ENCODE measurements at regions not wholly inside any gene's neighbourhood (a gene's known extent, or its start where the extent isn't known, plus 50 kb on each side); places are given as distances from the start of the nearest gene placed in this dataset.
"Not testable (repeated sequence)": the region's sequence is repeated elsewhere in the genome, so short reads cannot be mapped to it uniquely, and the experiment has no call there.

DNA sequence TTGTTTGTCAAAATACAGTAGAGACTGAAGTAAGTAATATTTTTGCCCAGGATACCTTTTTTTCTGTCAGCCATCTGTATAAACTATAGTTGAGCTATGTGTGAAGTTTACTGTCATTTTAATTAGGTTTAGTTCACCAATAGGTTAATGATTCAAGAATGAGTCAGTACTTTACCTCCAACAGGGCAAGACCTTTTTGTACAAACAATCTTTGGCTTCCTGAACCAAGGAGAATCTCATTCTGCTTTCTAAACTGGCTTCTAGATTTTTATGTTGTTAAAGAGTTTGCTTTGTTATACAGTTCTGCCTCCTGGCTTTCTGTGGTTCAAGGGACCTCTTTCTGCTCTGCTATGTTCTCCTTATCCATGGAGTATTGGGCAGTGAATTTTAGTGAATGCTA lies 412.0 kb upstream of the NR3C2 start:
- FAIRE-seq = no peak

DNA sequence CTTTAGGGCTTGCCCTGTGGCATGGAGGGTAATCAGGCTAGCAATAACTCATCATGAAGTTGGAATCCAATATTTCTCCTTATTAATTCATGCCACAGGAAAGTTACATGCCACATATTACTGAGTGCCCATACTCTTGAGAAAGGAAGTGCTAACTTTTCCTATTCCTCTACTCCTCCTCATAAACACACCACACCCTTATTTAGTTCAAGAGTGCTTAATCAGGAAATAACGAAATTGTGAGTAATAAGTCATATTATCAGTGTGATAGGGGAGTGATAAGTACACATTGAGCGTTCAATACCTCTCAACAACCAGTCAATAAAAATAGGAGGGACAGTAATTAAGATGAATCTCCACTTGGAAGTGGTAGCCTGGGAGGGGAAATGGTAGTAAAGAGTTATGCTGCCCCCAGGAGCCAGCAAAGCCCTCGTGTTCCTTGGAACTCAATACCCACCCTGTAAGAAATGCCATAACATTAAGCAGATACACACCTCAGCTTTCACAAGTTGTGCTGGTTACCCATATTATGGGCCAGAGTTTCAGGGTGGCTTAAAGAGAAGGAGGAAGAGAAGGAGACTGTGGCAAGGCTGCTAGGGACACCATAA lies 410.0 kb upstream of the NR3C2 start:
- no peak for FAIRE-seq

DNA sequence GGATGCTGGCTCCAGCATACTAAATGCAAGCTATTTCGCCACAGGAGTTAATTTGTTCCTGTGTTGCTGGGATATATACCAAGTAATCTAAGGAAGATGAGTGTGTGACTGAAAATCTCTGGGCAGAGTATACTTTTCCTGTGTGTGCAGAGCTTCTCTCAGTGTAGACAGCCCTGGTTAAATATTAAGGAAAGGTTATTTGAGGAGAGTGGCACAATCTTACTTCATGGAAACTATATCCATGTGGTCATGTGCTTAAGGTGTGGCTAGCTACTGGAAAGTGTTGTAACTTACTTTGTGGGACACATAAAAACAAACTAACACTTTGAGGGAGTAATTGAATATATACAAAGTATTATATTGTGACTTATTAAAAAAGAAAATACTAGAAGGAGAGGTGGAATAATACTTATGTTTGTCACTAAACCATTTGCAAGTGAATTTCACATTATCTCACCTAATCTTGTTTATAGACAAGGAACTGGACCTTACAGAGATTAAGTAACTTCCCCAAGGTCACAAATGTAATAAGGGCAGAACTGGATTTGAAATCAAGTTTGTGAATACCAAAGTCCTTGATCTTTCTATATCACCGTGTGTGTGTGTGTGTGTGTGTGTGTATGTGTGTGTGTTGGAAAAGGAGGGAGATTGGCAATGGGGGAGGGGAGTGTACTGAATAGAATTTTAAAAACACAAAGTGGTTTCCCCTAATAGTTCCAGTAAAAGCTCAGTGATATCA lies 408.2 kb upstream of the NR3C2 start:
- FAIRE-seq = no peak

DNA sequence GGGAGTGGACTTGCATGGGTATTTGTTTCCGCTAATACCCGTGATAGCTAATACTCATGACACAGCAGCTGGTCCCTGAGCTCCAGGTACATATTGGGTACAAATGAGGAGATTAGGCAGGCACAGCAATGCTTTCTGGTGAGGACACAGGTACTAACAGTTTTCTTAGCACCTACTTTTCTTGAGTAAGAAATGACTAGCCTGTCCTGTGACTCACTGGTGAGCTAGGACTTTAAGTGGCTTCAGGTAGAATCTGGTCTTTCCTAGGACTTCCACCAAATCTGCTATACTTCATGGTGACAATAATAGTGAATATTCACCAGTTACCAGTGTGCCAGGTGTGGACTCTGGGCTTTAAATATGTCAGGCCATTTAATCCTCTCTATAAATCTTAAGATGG lies 407.4 kb upstream of the NR3C2 start:
- no peak for FAIRE-seq

DNA sequence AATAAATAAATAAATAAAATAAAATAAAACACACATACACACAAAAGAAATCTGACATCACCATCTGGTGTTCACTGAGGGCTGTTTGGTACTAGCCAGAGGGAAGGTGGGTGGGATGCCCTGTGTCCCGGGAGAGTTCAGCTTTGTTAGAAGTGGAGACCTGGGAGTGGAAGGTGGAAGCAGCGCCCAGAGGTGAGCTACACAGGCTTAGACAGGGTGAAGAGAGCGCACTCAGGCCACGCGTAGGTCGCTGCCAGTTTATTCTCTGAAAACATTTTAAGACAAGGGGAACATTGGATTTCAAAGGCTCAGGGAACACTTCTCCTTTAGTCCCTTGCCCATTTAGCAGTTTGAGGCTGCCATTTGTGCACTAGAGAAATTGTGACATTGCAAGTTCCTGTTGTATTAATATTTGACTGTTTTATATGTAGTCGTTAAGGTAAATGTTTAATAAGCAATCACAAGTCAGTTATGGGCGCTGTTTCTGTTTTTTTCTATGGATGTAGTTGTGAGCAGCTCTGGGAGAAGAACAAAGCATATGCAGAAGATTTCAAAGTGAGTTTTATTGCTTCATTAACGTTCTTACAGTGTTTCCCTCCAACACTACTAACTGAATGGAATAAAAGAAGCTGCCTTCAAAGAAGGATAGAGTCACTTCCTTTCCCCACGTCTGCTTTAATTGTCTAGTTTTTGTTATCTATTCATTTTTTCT lies 405.5 kb upstream of the NR3C2 start:
- no peak for FAIRE-seq

DNA sequence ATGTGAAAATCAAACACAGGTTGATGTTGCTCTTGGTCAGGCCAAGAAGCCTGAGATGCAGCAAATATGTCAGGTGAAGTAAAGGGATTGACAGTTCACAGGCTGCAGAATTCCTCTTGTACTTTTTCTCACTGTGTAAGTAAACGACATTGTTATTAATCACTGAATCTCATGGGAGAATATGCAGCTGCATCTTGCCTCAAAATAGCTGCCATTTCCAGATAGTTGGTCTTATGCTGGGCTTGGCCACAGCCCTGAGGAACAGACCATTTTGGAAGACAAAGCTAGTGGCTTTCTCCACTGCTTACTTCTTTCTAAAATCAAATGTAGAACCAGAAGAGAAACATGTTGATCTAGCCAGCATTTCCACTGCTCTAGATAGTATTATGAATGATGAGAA lies 403.4 kb upstream of the NR3C2 start:
- no peak for FAIRE-seq

DNA sequence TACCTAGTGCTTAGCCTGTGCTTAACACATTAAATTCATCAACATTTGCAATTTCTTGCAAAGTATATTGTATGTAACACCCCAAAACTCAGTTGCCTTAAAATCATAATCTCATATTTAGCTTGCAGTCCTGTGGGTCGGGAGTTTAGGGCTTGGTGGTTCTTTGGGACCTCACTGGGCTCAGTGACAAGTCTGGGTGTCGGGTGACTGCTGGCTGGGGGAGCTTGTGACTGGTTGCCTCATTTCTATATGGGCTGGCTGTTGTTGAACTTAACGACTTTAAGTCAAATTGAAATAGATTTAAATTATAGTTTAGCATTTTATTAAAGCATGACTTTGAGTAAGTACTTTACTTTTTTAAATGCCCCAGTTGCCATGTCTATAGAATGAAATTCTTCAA lies 401.4 kb upstream of the NR3C2 start:
- no peak for FAIRE-seq

DNA sequence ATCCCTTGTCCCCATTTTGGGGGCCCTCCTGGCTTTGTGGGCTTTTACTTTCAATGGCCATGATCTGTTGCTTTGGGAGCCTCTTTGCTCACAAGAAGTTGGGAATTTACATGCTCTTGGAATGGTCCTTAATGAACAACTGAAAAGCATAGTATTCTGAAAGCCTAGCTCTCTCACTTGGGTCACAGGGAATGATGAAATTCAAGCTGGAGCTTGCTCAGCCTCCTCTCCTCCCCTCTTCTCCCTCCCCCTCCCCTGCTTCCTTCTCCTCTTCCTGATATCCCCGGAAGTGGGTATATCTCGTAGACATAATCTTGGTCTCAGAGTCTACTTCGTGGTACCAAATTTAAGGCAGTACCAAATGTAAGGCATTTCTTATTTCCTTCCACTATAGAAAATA lies 400.6 kb upstream of the NR3C2 start:
- no peak for FAIRE-seq

DNA sequence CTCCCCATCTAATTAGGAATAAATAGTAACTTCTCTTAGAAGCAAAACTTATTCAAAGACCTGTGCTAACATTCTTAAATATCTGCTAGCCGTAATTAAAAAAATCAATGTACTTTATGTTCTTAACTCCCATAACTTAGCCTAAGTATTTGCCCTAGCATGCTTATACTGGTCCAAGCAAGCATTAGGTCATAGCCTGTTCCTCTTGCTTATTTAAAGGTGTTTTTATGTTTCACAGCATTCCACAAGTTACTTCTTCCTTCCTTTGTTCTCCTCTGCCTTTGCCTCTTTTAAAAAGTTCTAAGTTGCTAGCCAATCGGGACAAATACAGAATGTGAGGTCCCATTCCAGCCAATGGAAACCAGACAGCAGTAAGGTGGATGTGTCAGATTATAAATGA lies 395.4 kb upstream of the NR3C2 start:
- not testable (repeated sequence) for FAIRE-seq

DNA sequence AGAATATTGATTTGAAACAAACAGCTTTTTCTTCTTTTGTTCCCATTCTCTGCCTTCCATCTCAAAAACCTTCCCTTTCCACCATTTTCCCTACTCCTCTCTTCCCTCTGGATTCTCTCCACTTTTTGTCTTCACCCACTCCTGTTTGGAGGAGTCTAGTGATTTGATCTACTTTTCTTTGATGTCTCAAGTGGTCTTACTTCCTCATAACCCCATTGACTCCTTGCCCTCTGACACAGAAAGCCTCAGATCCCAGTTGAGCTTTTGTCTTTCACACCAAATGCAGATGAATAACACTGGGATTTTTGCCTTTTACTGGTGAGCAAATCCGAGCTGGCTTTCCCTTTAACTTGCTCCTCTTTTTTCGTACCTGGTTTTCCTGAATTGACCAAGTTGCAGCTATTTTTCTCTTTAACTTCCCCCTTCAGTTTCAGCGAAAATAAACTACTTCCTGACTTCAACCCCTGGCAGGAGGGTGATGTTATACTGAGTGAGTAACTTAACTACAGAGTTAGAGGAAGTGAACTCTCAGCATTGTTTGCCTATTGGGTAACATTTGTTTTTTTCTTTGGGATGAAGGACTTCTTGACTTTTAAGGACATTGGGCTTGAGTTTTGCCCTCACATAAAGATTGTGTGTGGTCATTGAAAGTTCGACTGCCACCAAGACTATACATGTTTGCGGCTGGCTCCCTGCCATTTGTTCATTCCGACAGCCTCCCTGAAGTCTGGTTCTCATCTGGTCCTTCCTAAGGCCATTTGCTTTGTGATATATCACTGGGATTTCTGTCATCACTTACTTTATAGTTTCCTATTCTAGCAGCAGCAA lies 392.8 kb upstream of the NR3C2 start:
- no peak for FAIRE-seq

DNA sequence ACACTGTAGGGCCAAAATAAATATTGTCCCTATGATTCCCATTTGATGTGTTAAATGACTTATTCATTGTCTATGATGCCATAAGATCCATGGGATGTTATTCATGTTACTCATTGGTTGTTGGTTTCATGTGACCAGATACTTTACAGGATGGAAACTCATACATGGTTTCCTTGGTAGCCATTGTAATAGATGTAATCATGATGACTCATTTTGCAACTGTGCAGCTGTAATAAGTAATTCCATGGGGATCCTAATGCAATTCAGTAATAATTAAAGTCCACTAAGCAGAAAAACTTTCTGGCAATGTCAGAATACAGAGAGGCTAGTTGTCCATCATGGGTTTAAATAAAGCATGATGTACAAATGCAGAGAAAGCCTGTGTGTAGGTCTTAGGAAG lies 389.7 kb upstream of the NR3C2 start:
- FAIRE-seq = no peak

DNA sequence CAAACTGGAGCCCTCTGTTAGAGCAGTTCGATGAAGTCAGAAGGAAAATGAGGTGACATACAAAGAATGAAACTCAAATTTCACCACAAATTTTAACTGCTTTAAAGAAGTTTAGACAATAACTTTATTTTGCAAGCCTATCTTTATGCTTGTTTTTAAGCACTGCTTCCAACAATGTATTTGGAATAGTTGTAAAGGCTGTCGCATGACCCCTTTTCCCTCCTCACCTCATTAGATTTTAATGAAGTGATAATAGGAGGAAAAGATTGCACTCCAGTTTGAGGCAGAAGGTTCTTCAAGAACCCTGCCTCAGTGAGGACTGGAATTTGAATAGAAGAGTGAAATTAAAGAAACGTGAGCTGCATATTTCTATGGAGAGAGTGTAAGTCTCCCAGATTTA lies 386.1 kb upstream of the NR3C2 start:
- FAIRE-seq = no peak

DNA sequence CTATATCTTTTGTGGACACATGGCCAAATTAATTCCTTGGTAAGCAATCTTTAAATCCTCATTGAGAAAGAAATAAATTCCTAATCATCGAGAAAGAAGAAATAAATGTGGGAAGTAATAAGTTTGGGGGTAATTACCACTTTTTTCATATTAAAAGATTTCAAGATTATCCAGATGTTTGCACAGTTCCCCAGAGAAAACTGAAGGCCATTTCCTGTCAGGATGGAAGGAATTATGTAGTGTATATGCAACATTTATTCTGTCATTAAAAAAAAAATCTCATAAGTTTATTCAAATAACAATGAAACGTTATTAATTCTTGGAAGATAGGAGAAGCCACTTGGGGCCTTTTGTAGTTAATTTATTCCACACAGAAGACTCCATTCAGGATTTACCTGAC lies 385.6 kb upstream of the NR3C2 start:
- FAIRE-seq = no peak

DNA sequence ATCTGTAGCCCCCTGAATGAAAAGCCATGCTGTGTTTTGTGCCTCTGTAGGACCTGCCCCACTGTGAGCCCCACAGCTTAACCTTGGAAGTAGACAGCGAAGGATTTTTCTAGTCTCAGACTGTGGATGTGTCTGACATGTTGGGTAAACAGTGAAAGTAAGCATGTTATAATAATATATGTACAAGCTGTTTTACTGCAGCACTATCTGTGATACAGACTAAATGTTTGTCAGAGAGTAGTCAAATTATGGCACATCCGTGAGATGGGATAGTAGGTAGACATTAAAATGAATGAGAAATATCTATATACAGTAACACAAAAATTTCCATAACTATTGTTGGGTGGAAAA lies 381.2 kb upstream of the NR3C2 start:
- no peak for FAIRE-seq

DNA sequence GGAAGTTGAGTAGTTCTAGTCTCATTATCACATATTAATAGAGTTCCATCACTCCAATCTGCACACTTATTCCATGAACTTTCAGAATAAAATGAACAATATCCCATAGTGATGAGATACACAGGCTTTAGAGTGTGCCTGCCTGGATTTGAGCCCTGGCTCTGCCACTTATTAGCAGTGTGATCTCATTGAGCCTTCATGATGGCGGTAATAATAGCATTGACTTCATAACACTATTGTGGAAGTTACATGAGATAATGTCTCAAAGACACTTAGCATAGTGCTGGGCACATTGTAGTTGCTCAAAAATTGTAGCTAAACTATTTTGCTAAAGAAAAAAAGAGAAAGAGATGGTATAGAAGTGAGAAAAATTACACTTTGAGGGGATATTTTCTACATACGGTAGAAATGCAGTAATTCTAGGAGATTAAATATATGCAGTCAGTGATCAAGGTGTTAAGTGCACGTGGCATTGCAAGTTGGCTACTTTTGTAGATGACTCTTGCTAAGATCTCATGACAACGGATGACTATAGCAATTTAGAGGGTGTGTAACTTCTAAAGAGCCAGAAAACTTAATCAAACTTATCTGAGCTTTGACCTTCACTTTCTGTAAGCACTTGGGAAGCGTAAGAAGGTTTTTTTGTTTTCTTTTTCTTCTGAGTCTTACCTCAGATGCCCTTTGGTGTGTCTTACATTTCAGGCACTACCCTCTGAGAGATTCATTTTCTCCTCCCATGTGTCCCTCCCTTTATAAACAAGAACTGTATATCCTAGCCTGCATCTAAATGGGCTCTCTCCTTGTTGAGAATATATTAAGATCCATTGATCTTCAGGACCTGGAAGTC lies 380.6 kb upstream of the NR3C2 start:
- no peak for FAIRE-seq

DNA sequence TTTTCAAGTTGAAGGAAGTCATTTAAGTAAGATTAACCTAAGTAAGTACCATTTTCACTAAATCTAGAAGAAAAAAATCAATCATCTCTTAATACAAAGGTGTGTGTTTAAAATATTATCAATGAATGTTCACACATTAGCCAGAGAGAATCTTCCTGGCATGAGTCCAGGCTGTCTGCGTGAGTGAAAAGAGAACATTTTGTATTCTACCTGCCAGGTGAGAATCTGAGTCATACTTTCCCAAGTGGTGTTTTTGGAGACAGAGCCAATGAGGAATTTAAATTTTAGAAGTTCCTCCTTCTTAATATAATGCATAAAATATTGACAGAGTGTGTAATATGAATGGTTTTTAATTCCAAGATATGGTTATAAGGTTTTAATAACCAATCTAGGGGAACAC lies 371.8 kb upstream of the NR3C2 start:
- no peak for FAIRE-seq

DNA sequence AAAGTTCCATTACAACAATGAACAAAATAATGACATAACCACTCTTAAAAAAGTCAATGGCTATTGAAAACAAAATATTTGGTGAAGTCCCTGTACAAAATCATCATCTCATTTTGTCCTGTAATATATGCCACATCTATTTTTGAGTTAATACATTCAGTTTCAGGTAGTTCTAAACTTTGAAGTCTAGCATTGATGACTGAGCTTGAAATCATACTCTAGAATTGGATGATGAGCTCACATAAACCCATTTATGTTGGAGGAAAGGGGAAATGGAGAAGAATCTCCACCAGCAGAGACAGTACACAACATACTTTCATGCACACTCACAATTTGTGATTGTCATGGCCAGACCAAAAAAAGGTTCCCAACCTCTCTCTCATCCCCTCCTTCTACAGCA lies 371.1 kb upstream of the NR3C2 start:
- no peak for FAIRE-seq

DNA sequence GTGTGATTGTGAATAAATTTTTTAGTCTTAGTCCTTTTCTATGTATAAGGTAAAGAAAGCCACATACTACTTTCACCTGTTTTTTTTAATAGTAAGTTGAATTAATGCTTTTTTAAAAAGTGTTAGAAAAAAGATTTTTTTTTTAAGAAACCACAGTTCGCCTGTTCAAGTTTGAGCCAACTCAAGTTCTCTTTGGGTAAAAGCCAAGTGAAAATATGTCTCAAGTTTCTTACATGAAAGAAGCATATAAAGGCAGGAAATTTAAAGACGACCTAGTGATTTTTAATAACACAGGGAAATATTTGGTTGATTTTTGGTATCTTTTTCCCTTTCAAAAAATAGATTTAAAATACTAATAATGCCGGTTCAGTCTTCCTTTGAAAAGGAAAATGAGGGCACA lies 369.9 kb upstream of the NR3C2 start:
- FAIRE-seq = no peak

DNA sequence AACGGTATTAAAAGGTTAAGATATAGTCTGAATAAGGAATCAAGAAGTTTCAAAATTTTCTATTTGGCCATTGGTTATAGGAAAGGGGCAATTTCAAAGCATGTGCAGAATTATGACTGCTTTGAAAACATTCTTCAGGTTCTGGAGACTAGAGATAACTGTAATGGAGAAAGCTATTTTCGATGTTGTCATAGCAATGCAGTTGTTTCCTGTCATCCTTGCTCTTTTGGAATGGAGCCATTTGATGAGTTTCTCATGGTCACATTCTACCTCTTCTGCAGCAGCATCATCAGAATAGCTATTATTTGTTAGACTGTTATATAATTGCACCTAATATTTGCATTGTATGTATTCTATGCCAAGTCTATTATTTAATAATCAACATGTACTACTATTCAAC lies 368.2 kb upstream of the NR3C2 start:
- no peak for FAIRE-seq

DNA sequence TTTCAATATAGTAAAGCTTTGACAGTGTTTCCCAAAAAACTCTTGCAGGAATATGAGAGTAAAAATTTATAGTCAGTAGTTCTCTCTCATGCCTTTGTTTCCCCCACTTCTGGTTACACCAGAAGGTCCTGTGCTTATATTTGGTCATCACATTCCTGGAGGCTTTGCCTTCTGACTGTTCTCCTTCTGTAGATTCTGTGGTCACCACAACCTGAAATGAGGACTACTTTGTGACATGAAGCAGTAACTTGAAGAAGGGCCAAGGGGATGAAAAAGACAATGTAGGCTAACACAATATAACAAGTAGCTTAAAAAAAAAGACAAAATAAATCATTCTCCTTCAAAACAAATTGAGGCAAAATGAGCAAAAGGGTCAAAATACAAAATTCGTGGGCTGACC lies 366.2 kb upstream of the NR3C2 start:
- FAIRE-seq = no peak

DNA sequence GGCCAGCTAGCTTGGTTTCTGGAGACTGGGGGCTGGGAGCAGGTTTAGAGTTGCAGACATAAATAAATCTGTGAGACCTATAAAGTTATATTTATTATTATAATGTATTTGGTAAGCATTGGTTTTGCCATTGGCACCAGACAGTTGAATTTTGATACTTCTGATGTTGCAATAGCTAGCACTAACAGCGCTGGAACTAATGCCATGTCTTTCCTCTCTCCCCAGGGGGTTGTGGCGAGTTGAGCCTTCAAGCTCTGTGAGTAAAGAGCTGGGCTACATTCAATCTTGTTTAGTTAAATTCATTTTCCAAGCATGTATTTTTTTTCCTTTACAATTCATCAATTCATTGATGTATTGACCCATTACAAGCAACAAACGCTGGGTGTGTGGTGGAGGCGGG lies 358.7 kb upstream of the NR3C2 start:
- no peak for FAIRE-seq

DNA sequence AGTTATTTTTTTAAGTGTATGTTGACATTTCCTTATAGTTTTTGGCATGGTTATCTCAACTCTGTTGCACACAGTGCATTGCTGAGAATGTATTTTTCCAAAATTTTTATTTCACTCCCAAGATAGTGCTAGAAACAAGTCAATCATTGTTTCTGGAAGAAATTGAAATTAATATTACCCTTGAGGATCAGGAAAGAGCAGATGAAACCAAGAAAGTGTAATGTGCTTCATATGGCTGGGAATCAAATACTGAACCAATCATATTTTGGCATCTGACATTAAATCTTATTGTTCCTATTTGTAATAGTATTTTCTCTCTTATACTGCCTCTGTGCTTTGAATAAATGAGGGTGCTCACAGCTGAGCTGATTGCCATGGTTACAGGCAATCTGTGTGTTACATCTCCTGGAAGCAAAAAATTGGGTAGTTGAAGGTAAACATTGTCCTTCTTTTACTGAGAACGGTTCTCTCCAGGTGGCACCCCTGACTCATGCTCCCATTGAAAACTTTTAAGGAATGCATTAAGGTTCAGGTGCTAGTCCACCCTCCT lies 358.2 kb upstream of the NR3C2 start:
- FAIRE-seq = no peak
